GM13977 (cell line): ENCODE measurements at regions not wholly inside any gene's neighbourhood (a gene's known extent, or its start where the extent isn't known, plus 50 kb on each side); places are given as distances from the start of the nearest gene placed in this dataset.

ENCODE experiments used
- DNase-seq: peaks from one replicate; pipeline ENCODE4 v3.0.0; 2012; ENCODE audit warnings: low spot score
- CTCF ChIP-seq: IDR thresholded peaks from 2 replicates; pipeline ENCODE4 v1.5.1; 2012; ENCODE audit warnings: mild to moderate bottlenecking, control low read depth; ENCODE audit not compliant: insufficient read depth; ENCODE audit errors: extremely low read depth, missing control alignments
- in situ Hi-C: fragments of 300-500 bp; cut with MboI; formaldehyde crosslinking; loops from one replicate; pipeline ENCODE4 v1.12.0; 2022; ENCODE audit warnings: low sequenced_read_pairs, low pct_unique_long_range_greater_than_20kb, mixed read lengths, inconsistent platforms; ENCODE audit not compliant: unreplicated experiment

DNA sequence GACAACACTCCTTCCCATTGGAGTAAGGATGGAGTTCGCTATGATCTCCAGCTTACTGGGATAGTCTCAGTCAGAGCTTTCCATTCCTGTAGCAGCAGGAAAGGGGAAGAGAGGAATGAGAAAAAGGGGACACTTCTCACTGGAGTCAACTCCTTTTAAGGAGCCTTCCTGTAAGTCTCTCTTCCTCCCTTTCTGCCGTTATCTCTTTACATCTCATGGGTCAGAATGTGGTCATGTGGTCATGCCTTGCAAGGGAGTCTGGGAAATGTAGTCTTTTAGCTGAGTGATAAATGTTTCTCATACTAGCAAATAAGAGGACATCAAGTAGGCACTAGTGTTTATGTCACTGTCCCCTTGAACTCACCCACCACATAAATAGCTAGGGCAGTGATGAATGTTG lies 227.3 kb downstream of the HAPSTR1 start:
- DNase-seq: no peak
- in situ Hi-C loops: no loop called here
- TF ChIP-seq CTCF: no peak

DNA sequence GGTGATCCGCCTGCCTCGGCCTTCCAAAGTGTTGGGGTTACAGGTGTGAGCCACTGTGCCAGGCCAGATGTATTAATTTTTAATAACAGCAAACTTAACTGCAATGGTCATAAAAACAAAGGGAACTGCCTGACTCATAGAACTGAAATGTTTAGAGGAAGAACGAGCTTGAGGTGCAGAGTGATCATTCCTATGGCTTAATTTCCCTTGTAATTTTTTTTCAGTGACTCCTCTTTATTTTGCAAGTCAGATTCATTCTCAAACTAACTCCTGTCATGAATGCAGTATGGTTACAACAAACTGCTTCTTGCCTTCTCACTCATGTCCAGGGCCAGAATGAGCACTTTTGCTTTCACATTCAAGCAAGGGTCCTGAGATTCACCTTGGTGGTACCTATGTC lies 231.3 kb downstream of the HAPSTR1 start:
- in situ Hi-C loops: no loop called here
- no peak for DNase-seq
- TF ChIP-seq CTCF: no peak

DNA sequence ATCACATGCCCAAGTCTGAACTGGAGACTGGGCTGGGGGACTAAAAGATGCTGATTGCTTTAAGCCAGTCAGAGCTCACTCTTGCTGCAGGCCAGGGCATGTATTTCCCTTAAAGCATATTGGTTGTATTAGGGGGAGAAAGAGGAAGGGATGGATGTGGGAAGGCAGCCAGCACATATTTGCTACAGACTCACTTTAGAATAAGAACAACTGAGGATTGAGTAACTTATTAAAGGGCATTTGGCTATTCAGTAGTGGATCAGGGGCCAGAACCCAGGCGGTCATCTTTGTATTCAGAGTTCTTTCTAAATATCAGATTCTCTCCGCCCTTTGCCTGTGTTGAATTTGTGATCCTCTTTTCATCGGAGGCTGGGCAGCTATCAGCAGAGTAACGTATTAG lies 231.7 kb downstream of the HAPSTR1 start:
- in situ Hi-C loops: no loop called here
- no peak for TF ChIP-seq CTCF
- no peak for DNase-seq

DNA sequence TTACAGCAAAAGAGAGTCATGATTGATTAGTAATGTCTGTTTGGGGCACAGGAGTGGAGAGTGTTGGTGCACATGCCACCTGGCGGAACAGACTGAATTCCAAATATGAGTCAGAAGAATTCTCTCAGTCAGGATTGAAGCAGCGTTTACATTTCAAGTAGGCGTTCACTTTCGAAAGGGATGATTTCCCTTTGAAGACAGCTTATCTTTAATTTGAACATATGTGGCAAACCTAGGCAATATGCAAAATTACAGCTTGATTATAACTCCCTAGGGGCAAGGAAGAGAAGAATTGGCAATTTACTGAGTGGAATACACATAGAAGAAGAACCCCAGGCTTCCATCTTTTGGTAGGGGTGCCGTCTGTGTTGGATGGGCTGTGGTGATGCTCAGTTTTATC lies 235.8 kb downstream of the HAPSTR1 start:
- TF ChIP-seq CTCF: no peak
- DNase-seq: no peak
- in situ Hi-C loops: no loop called here

- TF ChIP-seq CTCF: no peak
- DNase-seq: no peak
- in situ Hi-C loops: no loop called here
These were observed 237.0 kb downstream of the HAPSTR1 start for GRCh38 chr16:9328411-9328810.

GRCh38 chr16:9330095-9330494 lies 238.7 kb downstream of the HAPSTR1 start:
- DNase-seq: no peak
- in situ Hi-C loops: no loop called here
- no peak for TF ChIP-seq CTCF

- no peak for DNase-seq
- in situ Hi-C loops: no loop called here
- TF ChIP-seq CTCF: no peak
These were observed 240.1 kb downstream of the HAPSTR1 start for GRCh38 chr16:9331503-9331902.
